ENCODE measurements at regions not wholly inside any gene's neighbourhood (a gene's known extent, or its start where the extent isn't known, plus 50 kb on each side); places are given as distances from the start of the nearest gene placed in this dataset.

- intact Hi-C loops (cut with micrococcal nuclease), result no loop called here
- 12% methylated on average over 3 of the region's 3 CpGs; no CpG with 5 or more reads in 1 of the 2 experiments for WGBS, 2 experiments (ENCODE audit: extremely low coverage in 2 of 2, insufficient read length in 1 of 2)
- POLR2A ChIA-PET (ENCODE audit: unreplicated experiment), result no interaction called here
Observed at GRCh38 chr15:61537337-61537736, 308.2 kb upstream of the RORA start.

More at GRCh38 chr15:61537337-61537736, 308.2 kb upstream of the RORA start:
- H2BK20ac ChIP-seq (ENCODE audit: low read depth, low read length), result no peak overlapping the region
- in situ Hi-C loops (cut with MboI; ENCODE audit: low sequenced_read_pairs), result no loop called here
- DNase-seq (no peak), ATAC-seq (ENCODE audit: low read depth) (no peak)
- H3K4me2 ChIP-seq (ENCODE audit: low read depth, low read length), result no peak overlapping the region
- no peak overlapping the region for H3K18ac ChIP-seq (ENCODE audit: low read depth, low read length)
- H2AFZ ChIP-seq (replicated peaks; ENCODE audit: low read length, poor library complexity), result no peak overlapping the region
- no peak overlapping the region for H3K4ac ChIP-seq (ENCODE audit: low read depth, low read length)
- no peak overlapping the region for H3K23ac ChIP-seq (ENCODE audit: low read depth, low read length)
- TF ChIP-seq MAZ (IDR thresholded peaks at IDR 0.05; ENCODE audit: borderline replicate concordance, low read depth, low read length) (no peak), RCOR1 (IDR thresholded peaks at IDR 0.05; ENCODE audit: insufficient replicate concordance, low read length) (no peak), MAFK (IDR thresholded peaks at IDR 0.05; ENCODE audit: low read depth, low read length) (no peak), FOS (IDR thresholded peaks at IDR 0.05; ENCODE audit: low read depth, low read length) (no peak), RAD21 (IDR thresholded peaks at IDR 0.05; ENCODE audit: low read length) (no peak), BHLHE40 (IDR thresholded peaks at IDR 0.05; ENCODE audit: low read depth, low read length) (no peak)
- no peak overlapping the region for H3K14ac ChIP-seq (replicated peaks; ENCODE audit: low read depth, low read length)
- H3K79me1 ChIP-seq (ENCODE audit: low read depth in 1 of 2, low read length in 2 of 2), result no peaks in the 10 kb centered on the region
- H3K36me3 ChIP-seq (ENCODE audit: control insufficient read depth, insufficient read depth, low read length), result no peaks in the 10 kb centered on the region
- no peak overlapping the region for H4K91ac ChIP-seq (ENCODE audit: insufficient read depth, low read depth, low read length)
- no peak overlapping the region for H2BK15ac ChIP-seq (ENCODE audit: low read depth, low read length)
- H3K4me1 ChIP-seq (ENCODE audit: control insufficient read depth, insufficient read depth, low read length), result no peaks in the 10 kb centered on the region
- no peaks in the 10 kb centered on the region for H4K20me1 ChIP-seq (ENCODE audit: insufficient read depth, low read length)
- H4K5ac ChIP-seq (ENCODE audit: low read depth, low read length), result no peak overlapping the region
- H2AK9ac ChIP-seq (replicated peaks; ENCODE audit: low read depth, low read length, poor library complexity), result no peak overlapping the region
- H2BK120ac ChIP-seq (ENCODE audit: low read depth, low read length), result no peak overlapping the region
- no peak overlapping the region for H3K4me3 ChIP-seq (ENCODE audit: insufficient read depth, low read depth, low read length)
- no peak overlapping the region for H4K8ac ChIP-seq (ENCODE audit: low read depth in 2 of 2, low read length in 2 of 2)
- no peak overlapping the region for H2BK5ac ChIP-seq (ENCODE audit: low read depth, low read length, poor library complexity, severe bottlenecking)
- BruUV-seq (replicated peaks), result no TSS peak
- H3K9me3 ChIP-seq (ENCODE audit: control insufficient read depth, insufficient read depth, low read length), result no peaks in the 10 kb centered on the region
- H3K27ac ChIP-seq (ENCODE audit: insufficient read depth, low read length), result no peak overlapping the region
- H3K56ac ChIP-seq (ENCODE audit: extremely low read depth, insufficient read depth, low read length), result no peak overlapping the region
- no peak overlapping the region for H3K9ac ChIP-seq (ENCODE audit: low read depth, low read length)
- dilution Hi-C loops (cut with HindIII; ENCODE audit: low sequenced_read_pairs, unreplicated experiment), result no loop called here
- H3K27me3 ChIP-seq (ENCODE audit: control insufficient read depth, insufficient read depth, low read length), result no peaks in the 10 kb centered on the region
- CTCF ChIA-PET, result no interaction called here
- no peak overlapping the region for H2AK5ac ChIP-seq (ENCODE audit: low read depth, low read length)
- no peaks in the 10 kb centered on the region for H3K9me1 ChIP-seq (ENCODE audit: insufficient read depth, low read length)
